Heart right ventricle (tissue), 16 donors: ENCODE measurements at regions not wholly inside any gene's neighbourhood (a gene's known extent, or its start where the extent isn't known, plus 50 kb on each side); places are given as distances from the start of the nearest gene placed in this dataset.

Experiments used
- ATAC-seq, 8 donors: fragments of 200-7000 bp; cut with Tn5 transposase; one replicate each; pipeline ENCODE4 v1.9.1; 2020; ENCODE audit warnings: mild to moderate bottlenecking in 8 of 8, moderate library complexity in 8 of 8, moderate number of reproducible peaks in 1 of 8
- DNase-seq, 2 donors: peaks; one replicate each; pipeline ENCODE4 v3.0.0-alpha.2; 2020
- H3K27ac ChIP-seq, 10 donors: fragments of 200-600 bp; sonication (generic) in 2 of 10; one replicate each; pipeline versions ENCODE4 v1.5.0 to v1.8.0; 2020 to 2022; ENCODE audit warnings: mild to moderate bottlenecking in 3 of 10
- H3K27me3 ChIP-seq, 7 donors: fragments of 200-600 bp; one replicate each; pipeline ENCODE4 v1.8.0; 2021 to 2022; ENCODE audit warnings: mild to moderate bottlenecking in 2 of 7
- H3K36me3 ChIP-seq, 9 donors: fragments of 200-600 bp; sonication (generic) in 1 of 9; one replicate each; pipeline versions ENCODE4 v1.5.0 to v1.8.0; 2020 to 2022; ENCODE audit warnings: mild to moderate bottlenecking in 2 of 9
- H3K4me1 ChIP-seq, 9 donors: fragments of 200-600 bp; sonication (generic) in 1 of 9; one replicate each; pipeline versions ENCODE4 v1.5.0 to v1.8.0; 2020 to 2022; ENCODE audit warnings: mild to moderate bottlenecking in 4 of 9
- H3K4me3 ChIP-seq, 10 donors: fragments of 200-600 bp; sonication (generic) in 2 of 10; one replicate each; pipeline versions ENCODE4 v1.5.0 to v1.8.0; 2020 to 2022; ENCODE audit warnings: mild to moderate bottlenecking in 7 of 10, moderate library complexity in 2 of 10
- H3K9me3 ChIP-seq, 11 donors: fragments of 200-600 bp in 10 of 11; sonication (generic) in 2 of 11; one replicate each; pipeline versions ENCODE4 v1.5.0 to v1.8.0; 2013 to 2022; ENCODE audit warnings: mild to moderate bottlenecking in 2 of 11, control low read depth in 1 of 11, moderate library complexity in 1 of 11
- CTCF ChIP-seq, 9 donors: fragments of 200-600 bp; sonication (generic) in 2 of 9; IDR thresholded peaks; one replicate each; pipeline versions ENCODE4 v1.5.0 to v1.8.0; 2021 to 2022; ENCODE audit warnings: antibody characterized with exemption in 9 of 9, mild to moderate bottlenecking in 5 of 9, moderate library complexity in 1 of 9
- WGBS, 2 donors: extraction: QIAGEN DNeasy Blood & Tissue Kit; methylation state at CpG; one replicate each; pipeline ENCODE4 v1.1.7; 2013; ENCODE audit warnings: inconsistent platforms in 1 of 2; 5-methylcytosine and 5-hydroxymethylcytosine counted together
- intact Hi-C, 10 donors: fragments of 100-400 bp; cut with DNase I; formaldehyde crosslinking; loops; one replicate each; pipeline versions ENCODE4 v1.11.1 to v1.14.2; 2022
- donor health status: Arrhythmogenic right ventricular cardiomyopathy.
- donor health status: ischemic (EF 13 %, LVEDD 7.1; RV severe dilation, severe dysfunction).
- donor health status: healthy with polysubstance abuse.
- donor health status: DM: no; HTN: yes; CAD: no.
- donor health status: DM: no; HTN: no; CAD: no.
- donor health status: ischemic (EF 25% LVEDD 6.9; RV normal size, moderate dysfunction).
- donor health status: ischemic (EF 25% LVEDD 5.7; RV mildly dilated, moderate dysfunction).
- donor health status: healthy.
- donor health status: DM: yes; HTN: yes; CAD: no.
- donor health status: Ischemic cardiomyopathy.
- donor health status: ischemic (EF 35%, LVEDD 5.7; RV mildly dilated, moderate dysfunction).
- donor health status: nonischemic (EF 11% LVEDD 7.7; RV severe dilation, severe dysfunction).
- donor health status: DM: yes; HTN: yes; CAD: no.
- donor health status: PGD.
- donor health status: ischemic (EF 29% LVEDD 5.4; RV normal size, mild dysfunction).
- donor health status: nonischemic (EF 23%, LVEDD 6.1; RV moderate dilation, normal function).

- Histone ChIP-seq H3K9me3 (no peaks in the 10 kb centered on the region), H3K4me3 (no peak overlapping the region), H3K27me3 (peaks cover 0 to 5% (median 0%) of the 10 kb centered on the region in 7 donors), H3K36me3 (no peaks in the 10 kb centered on the region), H3K27ac (no peak overlapping the region), H3K4me1 (no peaks in the 10 kb centered on the region)
- intact Hi-C loops, result no loop called here
- WGBS, 2 donors, result 68 to 70% methylated on average over 4 of the region's 4 CpGs
- no peak for ATAC-seq
- no peak for TF ChIP-seq CTCF (IDR thresholded peaks at IDR 0.05)
- DNase-seq, result no peak
Observed at GRCh38 chr3:38992117-38992760, 59.5 kb downstream of the SCN11A start.

DNA sequence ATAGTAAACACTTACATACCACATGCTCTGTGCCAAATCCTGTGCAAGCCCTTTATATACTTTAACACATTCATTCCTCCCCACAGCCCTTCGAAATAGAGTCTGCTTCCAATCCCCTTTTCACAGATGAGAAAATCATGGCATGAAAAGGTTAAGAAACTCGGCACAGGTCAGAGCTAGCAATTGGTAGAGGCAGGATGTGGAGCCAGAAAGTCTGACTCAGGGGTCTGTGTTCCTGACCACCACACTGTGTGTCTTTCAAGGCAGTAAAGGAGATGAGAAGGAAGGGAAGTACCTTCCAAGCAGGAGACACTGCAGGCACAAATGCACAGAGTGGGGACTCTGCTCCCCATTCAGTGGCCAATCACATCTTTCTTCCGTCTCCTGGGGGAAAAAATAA is 61.1 kb downstream of the SCN11A start:
- Histone ChIP-seq H3K36me3 (no peaks in the 10 kb centered on the region), H3K27ac (no peak overlapping the region), H3K9me3 (no peaks in the 10 kb centered on the region), H3K4me1 (no peaks in the 10 kb centered on the region), H3K27me3 (peaks cover 0 to 5% (median 0%) of the 10 kb centered on the region in 7 donors), H3K4me3 (no peak overlapping the region)
- no peak for TF ChIP-seq CTCF (IDR thresholded peaks at IDR 0.05)
- 61 to 71% methylated on average over 3 of the region's 3 CpGs for WGBS, 2 donors
- intact Hi-C loops, result no loop called here
- ATAC-seq, result no peak
- no peak for DNase-seq

DNA sequence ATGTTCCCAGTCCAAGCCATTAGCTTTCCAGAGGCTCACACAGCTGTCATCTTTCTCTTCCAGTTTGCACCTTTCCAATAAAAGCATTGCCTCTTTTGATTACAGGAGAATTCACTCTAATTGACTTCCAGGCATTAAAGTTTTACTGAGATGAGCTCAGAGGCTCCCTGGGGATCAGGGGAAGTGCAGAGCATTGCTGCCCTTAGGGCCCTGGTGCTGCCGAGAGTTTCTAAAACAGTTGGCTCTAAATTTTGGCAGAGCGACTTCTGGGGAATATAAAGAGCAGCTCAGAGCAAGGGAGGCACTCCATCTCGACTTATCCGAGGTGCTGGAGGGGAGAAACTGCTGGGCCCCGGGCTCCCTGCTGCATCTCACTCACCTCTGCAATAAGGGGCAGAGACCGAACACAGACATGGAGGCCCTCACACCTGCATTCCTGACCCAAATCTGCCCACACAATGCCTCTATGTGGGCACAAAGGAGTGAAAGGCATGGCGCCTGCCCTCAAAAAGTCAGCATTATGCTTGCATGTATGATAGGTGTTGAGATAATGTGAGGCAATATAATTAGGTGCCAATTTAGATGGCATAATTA is 61.7 kb downstream of the SCN11A start:
- H3K27ac ChIP-seq, result no peak overlapping the region
- H3K9me3 ChIP-seq, result no peaks in the 10 kb centered on the region
- no peaks in the 10 kb centered on the region for H3K36me3 ChIP-seq
- H3K4me1 ChIP-seq, result no peaks in the 10 kb centered on the region
- ATAC-seq (no peak), DNase-seq (no peak)
- H3K27me3 ChIP-seq, result peaks cover 0 to 5% (median 0%) of the 10 kb centered on the region in 7 donors
- intact Hi-C loops, result no loop called here
- TF ChIP-seq CTCF (IDR thresholded peaks at IDR 0.05), result no peak
- no peak overlapping the region for H3K4me3 ChIP-seq
- WGBS, 2 donors, result 58 to 61% methylated on average over 7 of the region's 7 CpGs

- Histone ChIP-seq H3K9me3 (no peaks in the 10 kb centered on the region), H3K36me3 (no peaks in the 10 kb centered on the region), H3K27me3 (peaks cover 0 to 6% (median 0%) of the 10 kb centered on the region in 7 donors), H3K27ac (no peak overlapping the region), H3K4me1 (no peaks in the 10 kb centered on the region), H3K4me3 (no peak overlapping the region)
- ATAC-seq, result no peak
- intact Hi-C loops, result no loop called here
- WGBS, 2 donors, result 93 to 95% methylated on average over 3 of the region's 3 CpGs
- TF ChIP-seq CTCF (IDR thresholded peaks at IDR 0.05), result no peak
- DNase-seq, result no peak
Observed at GRCh38 chr3:38988955-38989354, 62.8 kb downstream of the SCN11A start.
